ENCODE measurements at regions not wholly inside any gene's neighbourhood (a gene's known extent, or its start where the extent isn't known, plus 50 kb on each side); places are given as distances from the start of the nearest gene placed in this dataset.

DNA sequence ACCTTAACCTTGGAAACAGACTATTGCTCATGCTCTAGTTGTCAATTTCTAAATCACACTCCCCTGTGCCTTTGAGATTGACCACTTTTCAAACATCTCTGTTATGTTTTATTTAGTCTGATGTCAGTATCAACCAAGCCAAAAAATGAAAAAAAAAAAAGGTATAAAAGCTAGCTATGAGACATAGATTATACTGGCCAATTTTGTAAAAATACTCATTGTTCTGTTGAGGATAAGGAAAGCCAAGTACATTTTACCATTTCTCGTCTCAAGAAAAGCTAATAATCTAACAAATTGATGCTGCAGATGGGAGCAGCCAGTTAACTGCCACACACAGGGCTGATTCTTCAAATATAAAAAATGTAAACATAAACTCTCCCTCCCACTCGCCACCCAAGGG lies 572.6 kb upstream of the KLF12 start:
- DNase-seq, result no peak

DNA sequence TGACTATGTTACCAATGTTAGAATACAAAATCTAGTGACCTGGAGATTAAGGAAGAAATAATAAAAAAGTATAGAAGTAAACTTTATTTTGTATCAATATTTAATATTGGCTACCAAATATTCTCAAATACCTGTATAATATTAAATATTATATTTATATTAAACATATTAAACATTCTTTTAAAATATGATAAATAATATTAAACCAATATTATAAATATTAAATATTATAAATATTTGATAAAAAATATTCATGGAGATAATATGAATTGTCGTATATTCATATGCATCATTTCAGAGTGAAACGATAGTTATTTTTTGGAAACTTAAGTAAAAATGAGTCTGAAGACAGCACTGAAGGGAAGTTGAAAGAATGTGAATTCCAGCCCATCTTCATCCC lies 571.2 kb upstream of the KLF12 start:
- DNase-seq, result no peak

DNA sequence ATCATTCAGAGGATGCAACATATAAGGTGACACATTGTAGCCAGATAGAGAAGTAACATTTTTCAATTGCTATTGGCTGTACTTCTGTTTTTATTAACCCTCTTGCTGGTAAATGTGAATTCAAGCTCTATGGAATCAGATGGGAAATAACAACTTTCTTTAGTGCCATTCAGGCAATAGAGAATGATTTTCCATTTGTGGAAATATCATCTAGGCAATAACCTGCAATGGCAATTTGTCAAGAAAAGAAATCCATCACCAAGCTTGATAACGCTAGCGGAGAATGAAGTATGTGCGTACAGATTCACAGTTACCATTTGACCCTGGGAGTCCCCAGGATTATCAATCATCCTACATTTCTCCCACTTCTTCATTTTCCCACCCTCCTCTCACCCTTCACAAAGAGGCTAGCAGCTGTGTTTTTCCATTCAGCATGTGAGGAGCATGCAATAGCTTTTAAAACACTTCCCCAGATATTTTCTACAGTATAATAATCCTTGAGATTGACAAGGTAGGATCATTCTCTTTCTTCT lies 569.7 kb upstream of the KLF12 start:
- no peak for DNase-seq

DNA sequence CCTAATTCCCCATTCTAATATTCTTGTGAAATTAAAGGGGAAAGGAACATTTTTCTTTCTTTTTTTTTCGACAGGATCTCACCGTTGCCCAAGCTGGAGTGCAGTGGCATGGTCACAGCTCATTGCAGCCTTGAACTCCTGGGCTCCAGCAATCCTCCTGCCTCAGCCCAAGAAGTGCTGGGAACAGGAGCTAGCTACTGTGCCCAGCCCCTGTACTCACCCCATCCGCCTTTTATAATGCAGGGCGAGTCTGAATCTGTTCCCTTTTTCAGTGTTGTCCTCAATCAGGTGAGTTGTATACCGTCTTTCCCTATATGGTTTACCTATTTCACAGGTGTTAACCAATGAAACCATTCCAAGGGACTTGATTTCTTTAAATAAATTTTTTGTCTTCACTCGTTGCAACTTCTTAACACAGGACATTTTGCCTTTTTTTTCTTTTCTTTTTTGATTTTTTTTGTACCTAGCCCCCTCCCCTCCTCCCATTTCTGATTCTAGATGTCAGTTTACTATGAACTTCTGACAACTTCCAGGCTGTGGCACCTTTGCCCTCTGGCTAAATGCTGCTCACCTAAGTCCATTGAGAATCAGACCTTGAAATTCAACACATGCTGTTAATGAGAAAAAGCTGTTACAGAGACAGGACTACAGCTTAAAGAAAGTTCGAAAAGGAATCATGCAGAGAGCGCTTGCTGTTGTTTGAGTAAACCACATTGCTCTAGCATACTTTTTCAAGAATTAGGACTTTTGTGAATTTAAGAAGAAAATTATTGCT lies 562.1 kb upstream of the KLF12 start:
- no peak for DNase-seq

DNA sequence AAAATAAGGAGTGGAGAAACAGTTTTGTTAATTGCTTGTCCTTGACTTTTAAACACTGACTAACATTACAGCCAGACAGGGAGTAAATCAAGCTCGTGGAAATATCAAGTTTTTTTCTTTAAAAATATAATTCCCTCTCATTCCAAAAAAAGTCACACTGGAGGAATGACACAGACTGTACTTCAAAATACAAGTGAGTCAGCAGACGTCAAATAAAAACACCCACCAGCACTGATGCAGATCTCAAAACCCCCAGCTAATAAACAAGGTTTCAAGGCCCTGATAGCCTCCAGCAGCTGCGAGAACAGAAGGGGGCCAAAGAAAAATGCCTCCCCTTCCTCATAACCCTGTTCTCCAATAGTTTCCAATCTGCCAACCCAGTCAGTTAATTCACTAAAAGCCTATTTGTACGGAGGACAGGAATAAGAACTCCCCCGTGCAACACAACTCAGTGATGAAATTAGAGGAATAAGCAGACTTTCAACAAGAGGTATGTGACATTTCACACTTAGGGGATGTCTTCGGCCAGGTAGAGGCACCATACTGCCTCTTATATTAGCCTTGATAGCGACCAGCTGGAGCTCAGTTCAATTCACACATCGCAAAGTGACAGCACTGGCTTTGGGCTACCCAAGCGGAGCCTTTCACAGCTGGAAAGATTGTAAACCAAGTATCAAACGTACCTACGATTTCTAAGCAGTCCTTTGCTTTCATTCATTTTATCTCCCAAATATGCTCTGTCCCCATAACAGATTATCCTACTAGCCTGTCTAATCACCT lies 561.0 kb upstream of the KLF12 start:
- no peak for DNase-seq

DNA sequence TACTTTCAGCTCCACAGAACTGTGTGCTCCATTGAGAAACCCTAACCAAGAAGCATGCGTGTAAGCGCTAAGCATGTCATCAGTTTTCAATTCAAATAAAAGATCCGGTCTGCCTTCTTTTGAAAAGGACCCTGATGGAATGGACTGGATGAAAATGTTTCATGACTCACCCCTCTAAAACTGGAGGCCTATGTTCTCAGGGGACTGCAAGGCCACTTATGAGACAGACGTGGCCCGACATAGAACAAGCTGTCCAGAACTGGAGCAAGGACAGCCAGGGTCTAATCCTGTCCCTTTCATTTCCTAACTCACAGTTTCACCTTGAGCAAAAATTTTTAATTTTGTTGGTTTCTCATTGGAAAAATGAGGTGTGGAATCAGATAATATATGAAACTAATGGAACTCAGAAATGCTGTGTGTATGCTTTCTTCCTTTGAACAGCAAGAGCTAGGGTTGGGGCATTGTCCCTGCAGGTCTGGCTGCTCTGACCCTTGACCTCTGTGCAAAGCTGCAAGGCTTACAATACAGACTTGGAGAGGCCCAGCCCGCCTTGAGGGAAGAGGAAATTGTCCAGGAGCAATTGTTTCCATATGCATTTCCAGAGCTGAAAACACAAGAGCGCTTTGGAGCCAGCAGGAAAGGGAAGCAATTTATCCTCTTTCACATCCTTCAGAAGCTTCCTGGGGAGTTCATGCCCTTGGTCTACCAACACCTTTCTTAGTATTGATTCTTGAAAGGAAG lies 553.4 kb upstream of the KLF12 start:
- no peak for DNase-seq

DNA sequence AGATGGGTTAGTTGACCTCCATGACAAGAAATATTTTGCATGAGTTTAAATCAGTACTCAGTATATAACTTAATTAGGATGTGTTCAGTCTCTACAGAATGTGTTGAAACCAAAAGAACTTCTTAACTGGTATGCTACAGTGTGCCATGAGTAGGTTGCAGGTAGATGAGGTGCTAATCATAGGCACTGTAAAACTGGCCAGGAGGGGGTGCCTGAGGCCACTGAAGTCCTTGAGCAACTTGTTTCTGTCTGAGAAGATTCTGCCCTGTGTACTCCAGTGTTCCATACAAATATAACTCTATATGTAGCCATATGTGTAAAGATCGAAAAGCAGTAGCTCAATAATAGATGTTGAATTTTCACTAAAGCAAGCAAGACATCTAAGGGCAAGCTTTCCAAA lies 549.2 kb upstream of the KLF12 start:
- DNase-seq, result no peak

DNA sequence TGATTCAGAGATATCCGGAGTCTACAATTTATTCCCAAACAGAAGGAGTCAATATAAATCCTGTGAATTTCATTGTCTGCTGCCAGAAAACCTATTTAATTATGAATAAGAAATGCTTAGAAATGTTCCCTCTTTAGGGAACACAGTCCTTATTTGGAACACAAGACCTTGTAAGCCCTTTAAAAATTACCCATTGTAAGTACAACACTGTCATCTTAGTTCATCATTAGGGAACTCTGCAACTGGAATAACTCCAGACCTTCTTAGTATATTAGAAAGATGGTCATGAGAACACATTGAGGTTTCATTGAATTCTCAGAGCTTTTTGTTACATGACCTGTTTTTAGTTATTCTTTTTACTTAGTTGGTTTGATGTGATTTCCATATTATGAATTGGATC lies 548.5 kb upstream of the KLF12 start:
- no peak for DNase-seq

DNA sequence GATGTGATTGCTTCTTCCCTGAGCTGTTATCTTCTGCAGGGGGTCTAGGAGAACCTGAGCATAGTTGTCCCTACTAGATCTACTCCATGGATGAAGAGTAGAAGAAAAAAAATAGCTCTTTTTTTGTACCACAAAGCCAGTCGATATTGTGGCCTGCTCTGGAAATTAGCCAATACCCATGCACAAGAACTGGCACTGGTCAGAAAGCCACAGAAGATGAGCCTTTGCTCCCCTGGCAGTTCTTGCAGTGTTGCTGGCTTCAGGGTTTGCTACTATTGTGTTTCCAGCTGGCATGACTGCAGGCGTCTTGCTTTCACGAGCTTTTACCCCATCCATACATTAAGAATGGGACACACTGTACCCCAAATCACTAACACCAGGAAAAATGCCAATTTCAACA lies 547.7 kb upstream of the KLF12 start:
- DNase-seq, result no peak

DNA sequence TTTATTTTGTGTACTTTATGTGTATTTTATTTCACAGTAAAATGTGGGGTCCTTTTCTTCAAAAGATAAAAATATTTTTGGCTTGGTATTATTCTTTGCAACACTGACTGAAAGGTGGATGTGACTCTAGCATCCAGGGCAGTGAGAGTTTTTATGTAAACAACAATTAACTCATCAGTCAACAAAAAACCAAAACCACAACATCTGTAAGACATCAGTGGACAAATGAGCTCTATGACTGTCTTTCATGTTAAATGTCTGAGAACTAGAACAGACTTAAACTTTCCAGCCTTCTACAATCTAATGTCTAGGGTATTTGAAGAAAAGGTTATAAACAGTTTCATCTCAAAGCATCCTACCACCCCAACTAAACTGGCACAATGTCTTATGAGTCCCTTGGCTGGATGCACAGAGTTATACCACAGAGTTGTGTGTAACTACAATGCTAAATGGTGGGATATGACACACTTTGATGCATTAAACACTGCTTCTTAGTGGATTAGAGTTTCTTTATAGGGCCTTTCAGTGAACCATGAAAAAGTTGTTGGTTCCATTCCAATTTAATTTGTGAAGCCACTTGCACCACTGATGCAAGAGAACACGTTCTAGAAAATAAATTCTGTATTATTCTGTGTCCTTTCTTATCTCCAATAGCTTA lies 544.2 kb upstream of the KLF12 start:
- no peak for DNase-seq

DNA sequence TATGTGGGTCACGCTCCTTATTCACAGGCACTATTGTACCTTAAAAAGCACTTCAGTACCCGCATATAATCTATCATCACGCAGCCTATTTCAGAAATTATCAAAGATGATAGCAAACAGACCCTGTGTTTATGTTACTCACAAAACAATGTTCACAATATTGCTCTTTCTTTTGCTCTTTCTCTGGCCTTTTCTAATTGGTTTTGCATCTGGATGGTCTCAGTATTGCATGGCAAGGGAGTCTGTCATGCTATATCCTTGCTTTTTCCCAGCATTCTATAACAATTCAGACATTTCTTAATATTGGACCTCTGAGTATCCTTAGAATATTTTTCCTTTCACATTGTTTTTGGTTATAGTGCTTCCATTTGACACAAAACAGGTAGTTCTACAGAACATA lies 541.8 kb upstream of the KLF12 start:
- no peak for DNase-seq

DNA sequence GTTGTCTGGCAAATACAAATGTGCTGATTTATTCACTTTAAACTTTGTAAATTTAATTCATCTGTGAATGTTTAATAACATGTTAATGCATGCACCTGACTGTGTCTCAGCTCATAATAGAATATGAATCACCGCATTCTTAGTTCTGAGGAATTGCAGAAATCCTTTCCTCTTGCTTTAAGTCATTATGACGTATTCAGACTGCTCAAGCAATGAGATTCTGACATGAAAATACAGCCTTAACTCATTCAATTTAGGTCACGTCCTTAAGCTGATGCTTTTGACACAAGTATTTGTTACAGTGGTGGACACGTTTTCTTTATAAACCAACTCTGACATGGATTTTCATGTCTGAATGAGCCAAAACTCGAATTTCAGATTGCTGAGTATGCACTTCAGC lies 541.0 kb upstream of the KLF12 start:
- DNase-seq, result no peak

DNA sequence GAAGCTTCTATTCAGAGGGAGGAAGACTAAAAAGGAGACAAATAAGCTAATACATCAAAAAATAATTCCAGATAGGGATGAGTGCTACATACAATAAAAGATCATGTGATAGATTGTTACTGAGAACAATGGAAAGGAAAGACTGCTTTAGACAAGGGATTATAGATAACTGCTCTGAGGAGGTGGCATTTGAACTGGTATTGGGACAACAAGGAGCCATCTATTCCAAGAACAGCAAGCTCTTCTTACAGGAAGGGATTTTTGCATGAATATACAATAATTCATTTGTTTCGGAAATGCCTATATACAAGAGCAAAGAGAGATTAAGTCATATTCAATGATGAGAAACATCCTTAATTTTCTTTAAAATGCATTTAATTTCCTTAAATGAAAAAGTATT lies 540.5 kb upstream of the KLF12 start:
- DNase-seq, result no peak

DNA sequence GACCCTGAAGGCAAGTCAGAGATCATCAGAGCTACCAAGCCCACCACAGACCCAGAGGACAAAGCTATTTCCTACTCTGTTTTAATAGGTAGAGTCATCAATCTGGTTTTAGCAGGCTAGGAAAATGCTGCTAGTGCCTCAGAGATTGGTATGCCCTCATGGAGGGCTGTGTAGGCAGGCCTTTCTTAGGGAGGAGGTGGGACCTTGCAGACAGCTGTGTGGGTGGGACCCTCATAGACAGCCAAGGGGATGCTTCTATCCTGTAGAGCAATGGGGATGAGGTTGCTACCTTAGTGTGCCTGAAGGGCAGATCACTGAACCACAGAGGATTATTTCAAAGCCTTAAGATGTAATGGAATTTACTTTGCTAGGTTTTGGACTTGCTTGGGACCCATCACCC lies 534.9 kb upstream of the KLF12 start:
- DNase-seq, result no peak

DNA sequence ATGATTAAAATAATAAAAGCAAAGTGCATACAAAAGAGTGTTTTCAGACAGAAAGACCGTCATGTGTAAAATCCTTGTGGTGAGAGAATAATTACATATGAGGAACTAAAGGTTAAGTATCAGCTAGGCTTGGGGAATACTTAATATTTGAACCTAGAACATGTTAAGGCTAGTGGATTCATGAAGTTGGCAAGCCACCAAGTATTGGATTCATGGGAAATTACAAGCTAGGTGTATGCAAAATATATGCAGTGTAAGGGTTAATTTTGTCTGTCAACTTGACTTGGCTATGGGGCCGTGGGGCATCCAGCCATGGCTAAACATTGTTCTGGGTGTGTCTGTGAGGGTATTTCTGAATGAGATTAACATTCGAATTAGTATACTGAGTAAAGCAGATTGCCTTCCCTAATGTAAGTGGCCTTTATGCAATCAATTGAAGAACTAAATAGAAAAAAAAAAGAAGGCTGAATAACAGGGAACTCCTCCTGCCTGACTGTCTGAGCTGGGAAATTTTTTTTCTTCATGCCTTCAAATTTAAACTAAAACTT lies 533.5 kb upstream of the KLF12 start:
- no peak for DNase-seq

DNA sequence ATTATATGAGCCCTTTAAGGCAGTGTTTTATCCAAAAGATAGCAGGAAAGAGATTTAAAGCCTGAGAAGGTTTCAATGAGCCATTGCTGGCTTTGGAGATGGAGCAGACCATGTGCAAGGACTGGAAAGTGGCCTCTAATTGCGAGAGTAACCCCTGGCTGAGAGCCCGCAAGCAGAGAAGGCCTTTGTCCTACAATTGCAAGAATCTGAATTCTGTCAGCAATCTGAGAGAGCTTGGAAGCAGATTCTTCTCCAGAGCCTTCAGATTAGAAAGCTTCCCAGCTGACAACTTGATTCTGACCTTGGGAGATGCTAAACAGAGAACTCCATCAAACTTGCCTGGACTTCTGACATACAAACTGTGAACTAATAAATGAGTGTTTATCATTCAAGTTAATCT lies 528.7 kb upstream of the KLF12 start:
- DNase-seq, result no peak

DNA sequence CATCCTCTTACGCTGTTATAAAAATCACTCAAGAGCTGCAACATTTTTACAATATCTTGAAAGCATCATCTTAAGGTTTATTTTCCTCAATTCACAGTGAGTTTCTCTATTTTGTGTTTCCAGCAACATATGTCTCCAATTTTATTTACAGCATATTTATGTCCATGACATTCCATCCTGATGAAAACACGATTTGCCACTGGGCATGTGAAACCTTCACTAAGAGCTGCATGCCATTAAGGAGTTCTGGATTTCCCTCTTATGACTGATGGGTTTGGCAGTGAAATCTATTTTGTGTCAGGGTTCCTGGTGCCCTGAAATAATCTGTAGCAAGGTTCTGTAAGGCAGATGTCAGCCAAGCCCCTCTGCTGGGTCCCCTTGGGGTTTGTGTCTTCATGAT lies 527.6 kb upstream of the KLF12 start:
- DNase-seq, result no peak

DNA sequence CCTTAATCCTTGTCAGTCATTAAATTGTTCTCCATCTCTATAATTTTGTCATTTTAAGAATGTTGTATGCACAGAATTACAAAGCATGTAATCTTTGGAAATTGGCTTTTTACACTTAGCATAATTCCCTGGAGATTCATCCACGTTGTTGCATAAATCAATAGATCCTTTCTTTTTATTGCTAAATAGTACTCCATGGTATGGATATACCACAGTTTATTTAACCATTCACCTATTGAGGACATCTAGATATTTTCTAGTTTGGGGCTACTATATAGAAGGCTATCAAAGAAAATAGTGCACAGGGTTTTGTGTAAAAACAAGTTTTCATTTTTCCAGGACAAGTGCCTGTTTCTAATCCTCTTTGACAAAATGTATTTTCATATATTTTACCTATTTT lies 523.6 kb upstream of the KLF12 start:
- DNase-seq, result no peak

DNA sequence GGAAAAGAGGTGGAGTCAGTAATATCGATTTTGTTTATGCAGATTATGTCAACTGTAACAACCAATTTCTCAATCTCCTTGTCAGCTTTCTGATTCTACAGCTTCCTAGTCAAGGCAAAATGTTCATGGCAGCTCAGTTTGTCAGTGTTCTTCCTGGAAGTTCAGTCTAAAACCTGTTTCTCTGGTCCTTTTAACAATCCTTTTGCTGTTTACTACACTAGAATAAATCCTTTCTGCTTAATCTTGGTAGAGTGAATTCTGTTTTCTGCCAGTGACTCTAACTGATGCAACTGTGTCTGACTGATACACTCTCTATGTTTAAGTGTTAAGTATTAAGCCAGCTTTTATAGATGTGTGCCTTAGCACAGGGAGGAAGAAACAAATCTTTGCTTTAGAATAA lies 516.9 kb upstream of the KLF12 start:
- no peak for DNase-seq

DNA sequence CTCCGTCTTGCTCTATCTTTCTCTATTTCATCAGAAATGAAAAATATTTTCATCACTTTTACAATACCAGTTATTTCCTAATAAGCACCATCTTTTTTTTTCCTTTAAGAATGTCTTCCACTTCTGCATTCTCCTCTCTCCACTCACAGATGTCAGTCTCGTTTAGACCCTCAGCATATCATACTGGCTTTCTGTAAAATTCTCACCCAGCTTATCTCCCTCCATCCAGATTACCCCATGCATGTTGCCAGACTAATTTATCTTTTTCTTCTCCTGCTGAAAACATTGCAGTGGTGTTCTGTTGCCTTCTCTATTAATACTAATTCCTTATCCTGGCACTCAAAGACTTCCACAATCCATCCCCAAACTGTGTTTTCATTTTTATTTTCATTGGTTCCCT lies 513.8 kb upstream of the KLF12 start:
- no peak for DNase-seq

DNA sequence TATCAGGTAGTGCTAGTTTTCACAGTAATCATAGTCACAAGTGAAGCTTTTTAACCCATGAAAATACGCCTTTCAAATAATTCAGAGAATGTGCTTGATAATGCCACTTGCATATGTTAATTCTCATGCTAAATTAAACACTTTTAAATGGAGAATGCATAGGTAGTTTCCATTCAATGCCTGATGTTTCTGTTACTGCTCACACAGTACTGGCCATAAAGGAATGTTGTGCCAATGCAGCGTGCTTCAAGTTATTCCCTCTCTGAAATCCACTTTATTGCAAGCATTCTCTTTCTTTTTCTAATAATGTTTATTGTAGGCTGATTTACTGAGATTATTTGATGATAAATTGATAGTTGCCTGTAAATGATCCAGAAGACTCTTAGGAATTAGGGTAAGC lies 513.0 kb upstream of the KLF12 start:
- DNase-seq, result no peak

DNA sequence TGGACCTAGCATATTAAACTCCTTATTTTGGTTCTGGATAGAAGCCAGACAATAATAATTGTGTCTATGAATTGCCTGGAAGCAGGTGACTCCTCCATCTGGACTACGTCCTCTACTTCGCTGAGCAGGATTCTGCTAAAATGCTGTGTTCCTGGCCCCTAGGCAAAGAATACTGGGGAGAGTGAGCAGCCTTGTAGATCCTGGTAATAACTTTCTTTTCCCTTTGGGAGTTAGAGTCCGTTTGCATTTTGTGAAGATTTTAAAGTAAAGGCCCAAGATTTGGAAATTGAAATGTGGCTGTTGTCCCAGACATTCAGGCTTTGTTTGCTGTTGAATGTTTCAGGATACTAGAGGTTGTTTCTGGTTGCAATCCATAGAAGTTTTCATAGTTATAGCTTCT lies 511.9 kb upstream of the KLF12 start:
- no peak for DNase-seq

DNA sequence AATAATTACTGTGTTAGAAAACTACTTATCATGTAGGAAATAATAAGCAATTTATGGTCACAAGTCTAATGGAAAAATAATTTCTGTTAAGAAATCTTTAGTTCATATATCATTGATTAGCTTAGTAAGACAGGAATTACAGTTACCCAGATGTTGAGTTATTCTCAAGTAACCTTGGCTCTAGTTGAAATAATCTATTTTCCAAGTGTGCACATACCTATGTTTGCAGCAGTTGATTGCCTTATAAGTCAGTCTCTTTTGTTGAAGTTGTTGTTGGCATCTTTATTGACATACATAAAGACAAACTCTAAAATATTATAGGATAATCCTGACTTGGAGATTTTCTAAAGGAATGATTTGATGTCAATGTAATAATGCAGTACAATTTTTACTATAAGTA lies 511.4 kb upstream of the KLF12 start:
- DNase-seq, result no peak
